T-helper 2 cell treated with Interferon-gamma antibody and Interleukin-4, amounts not matched to agents 5 μg/mL and 100 μg/mL, for 36 hours (primary cell): ENCODE measurements at regions not wholly inside any gene's neighbourhood (a gene's known extent, or its start where the extent isn't known, plus 50 kb on each side); places are given as distances from the start of the nearest gene placed in this dataset.

ENCODE experiments used
- DNase-seq: peaks from one replicate; pipeline ENCODE4 v3.0.0; 2021; ENCODE audit warnings: low spot score
- H3K27ac Mint-ChIP-seq: one replicate; pipeline ENCODE4 v1.8.0; 2021; ENCODE audit warnings: mild to moderate bottlenecking, mixed read lengths
- H3K27me3 Mint-ChIP-seq: one replicate; pipeline ENCODE4 v1.8.0; 2021; ENCODE audit warnings: low read depth, mixed read lengths
- H3K36me3 Mint-ChIP-seq: one replicate; pipeline ENCODE4 v1.8.0; 2021; ENCODE audit warnings: low read depth, mixed read lengths
- H3K4me1 Mint-ChIP-seq: one replicate; pipeline ENCODE4 v1.8.0; 2021; ENCODE audit warnings: low read depth, mixed read lengths
- H3K4me3 Mint-ChIP-seq: one replicate; pipeline ENCODE4 v1.8.0; 2022; ENCODE audit warnings: mild to moderate bottlenecking, moderate library complexity, mixed read lengths
- H3K9me3 Mint-ChIP-seq: one replicate; pipeline ENCODE4 v1.8.0; 2021; ENCODE audit warnings: mixed read lengths

DNA sequence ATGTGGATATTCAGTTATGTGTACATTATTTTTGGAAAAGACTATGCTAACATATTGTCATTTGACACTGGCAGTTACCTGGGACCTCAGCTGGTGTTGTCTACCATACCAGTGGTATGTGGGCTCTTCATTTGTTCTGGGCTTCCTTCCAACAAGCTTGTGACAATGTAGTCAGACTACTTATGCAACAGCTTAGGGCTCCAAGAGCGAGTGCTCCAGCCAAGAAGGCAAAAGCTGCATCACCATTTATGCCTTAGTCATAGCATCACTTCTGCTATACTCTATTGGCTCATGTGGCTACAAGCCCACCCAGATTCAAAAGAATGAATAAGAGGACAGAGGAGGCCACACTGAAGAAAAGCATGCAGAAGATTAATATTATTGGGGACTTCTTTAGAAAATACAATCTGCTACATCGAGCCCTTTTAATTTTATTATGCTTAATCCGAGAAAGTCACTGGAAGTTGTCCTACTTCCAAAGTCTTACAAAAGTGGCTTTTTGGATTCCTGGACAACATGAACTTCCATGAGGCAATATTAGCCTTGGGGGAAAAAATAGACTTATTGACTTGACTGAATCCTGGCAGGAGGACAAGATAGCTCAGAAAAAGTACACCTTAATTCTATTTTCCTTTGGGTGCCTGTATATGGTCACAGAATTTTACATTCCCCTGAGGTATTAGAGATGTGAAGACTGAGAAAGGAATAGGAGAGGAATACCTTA lies 529.4 kb upstream of the HTR2A start:
- Mint-ChIP-seq H3K9me3 (no peaks in the 10 kb centered on the region), H3K4me1 (no peaks in the 10 kb centered on the region), H3K4me3 (no peak overlapping the region), H3K27me3 (no peaks in the 10 kb centered on the region), H3K36me3 (no peaks in the 10 kb centered on the region), H3K27ac (no peak overlapping the region)
- no peak for DNase-seq

DNA sequence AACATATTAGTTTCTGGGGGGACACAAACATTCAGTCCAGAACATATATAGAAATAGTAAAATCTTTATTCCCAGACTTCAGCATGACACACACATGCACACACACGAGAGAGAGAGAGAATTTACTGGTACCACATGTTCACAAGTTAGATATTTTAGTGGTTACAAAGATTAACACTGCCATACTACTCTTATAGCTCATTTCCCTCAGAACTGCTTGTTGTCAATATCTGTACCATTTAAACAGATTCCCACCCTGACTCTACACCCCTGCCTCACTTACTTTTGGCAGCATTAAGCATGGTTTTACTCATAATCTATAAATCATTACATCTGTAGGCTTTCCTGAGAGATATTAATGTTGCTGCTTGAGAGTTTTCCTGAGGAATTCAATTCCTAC lies 524.7 kb upstream of the HTR2A start:
- H3K36me3 Mint-ChIP-seq: no peaks in the 10 kb centered on the region
- H3K4me1 Mint-ChIP-seq: no peaks in the 10 kb centered on the region
- H3K27ac Mint-ChIP-seq: no peak overlapping the region
- no peaks in the 10 kb centered on the region for H3K9me3 Mint-ChIP-seq
- H3K4me3 Mint-ChIP-seq: no peak overlapping the region
- no peak for DNase-seq
- no peaks in the 10 kb centered on the region for H3K27me3 Mint-ChIP-seq

DNA sequence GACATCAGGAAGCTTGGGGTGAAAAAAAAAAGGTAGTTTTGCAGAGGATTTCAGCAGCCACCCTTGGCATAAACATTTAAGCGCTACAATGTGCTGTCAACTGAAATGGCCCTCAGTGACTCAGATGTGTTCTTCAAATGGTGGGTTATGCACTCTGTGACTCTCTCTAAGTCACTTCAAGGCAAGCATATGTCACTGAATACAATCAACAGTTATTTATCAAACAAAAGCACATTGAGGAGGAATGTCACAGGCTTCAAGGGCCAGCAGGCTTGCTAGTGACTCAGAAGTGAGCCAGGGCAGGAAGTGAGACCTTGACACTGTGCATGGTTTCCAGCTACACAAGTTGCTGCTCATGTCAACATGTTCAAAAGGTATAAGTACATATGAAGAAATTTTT lies 523.7 kb upstream of the HTR2A start:
- no peaks in the 10 kb centered on the region for H3K27me3 Mint-ChIP-seq
- no peak overlapping the region for H3K4me3 Mint-ChIP-seq
- H3K4me1 Mint-ChIP-seq: no peaks in the 10 kb centered on the region
- H3K36me3 Mint-ChIP-seq: no peaks in the 10 kb centered on the region
- no peaks in the 10 kb centered on the region for H3K9me3 Mint-ChIP-seq
- DNase-seq: no peak
- H3K27ac Mint-ChIP-seq: no peak overlapping the region

DNA sequence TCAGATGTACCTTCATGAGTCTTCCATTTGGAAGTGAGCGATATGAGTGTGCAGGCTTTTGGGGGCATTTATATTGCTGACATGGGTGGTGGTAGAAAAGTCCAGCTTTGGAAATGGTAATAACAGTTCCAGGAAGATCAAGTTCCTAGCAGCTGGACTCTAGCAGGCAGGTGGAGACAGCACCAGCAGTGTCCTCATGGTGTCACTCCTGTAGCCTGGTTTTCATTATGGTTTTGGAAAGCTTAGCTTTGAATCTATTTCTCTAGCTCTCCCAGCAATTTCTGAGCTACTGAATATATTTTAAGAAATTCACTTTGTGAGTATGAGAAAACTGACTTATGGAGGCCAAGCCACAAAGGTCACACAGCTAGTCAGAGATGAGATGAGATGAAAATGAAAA lies 523.2 kb upstream of the HTR2A start:
- Mint-ChIP-seq H3K27me3 (no peaks in the 10 kb centered on the region), H3K9me3 (no peaks in the 10 kb centered on the region), H3K4me1 (no peaks in the 10 kb centered on the region), H3K36me3 (no peaks in the 10 kb centered on the region), H3K4me3 (no peak overlapping the region), H3K27ac (no peak overlapping the region)
- no peak for DNase-seq

DNA sequence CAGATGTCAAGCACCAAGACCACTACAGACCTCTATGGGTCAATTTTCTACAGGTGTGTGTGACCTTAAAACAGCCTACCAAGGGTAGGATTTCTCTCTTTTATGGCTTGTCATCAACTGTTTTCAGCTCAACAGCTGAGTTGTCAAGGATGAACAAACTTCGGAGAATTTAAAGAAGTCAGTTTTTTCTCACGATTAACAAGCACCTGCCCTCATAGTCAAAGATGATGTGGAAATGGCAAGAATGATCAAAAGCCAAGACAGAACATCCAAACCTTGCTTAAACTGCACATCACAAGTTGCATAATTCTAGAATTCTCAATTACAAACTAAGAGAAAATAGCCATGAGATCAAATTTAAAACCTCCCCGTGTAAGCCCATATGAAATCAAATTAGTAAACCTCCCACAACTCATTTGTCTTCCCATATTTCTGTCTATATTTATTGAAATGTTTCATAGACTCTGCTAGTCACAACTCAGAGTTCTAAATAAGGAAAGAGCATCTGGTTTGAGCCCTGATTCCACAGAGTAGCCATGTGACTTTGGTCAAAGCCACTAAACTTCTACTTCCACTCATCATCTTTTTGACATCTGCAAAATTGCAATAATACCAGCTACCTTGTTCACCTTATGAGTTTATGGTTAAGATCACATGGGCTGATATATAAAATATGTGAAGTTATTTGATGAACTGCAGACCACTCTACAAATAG lies 521.5 kb upstream of the HTR2A start:
- Mint-ChIP-seq H3K27me3 (no peaks in the 10 kb centered on the region), H3K4me1 (no peaks in the 10 kb centered on the region), H3K9me3 (no peaks in the 10 kb centered on the region), H3K4me3 (no peak overlapping the region), H3K27ac (no peak overlapping the region), H3K36me3 (no peaks in the 10 kb centered on the region)
- DNase-seq: no peak

DNA sequence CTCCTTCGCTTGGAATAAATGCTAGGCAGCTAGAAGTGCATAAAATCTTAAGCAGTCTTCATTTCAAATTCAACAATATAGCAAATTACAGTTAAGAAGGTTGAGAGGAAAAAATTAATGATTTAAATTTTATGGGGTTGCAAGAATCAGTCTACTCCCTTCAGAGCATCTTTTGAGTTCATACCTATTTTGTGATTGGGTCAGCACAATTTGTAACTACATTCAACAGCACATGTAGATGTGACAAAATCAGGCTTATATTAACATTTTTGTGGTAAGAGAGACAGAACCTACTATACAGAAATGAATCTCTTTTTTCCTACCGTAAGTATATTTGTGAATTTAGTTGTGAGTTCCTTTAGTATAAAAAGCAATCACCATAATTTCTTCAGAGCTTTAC lies 520.6 kb upstream of the HTR2A start:
- Mint-ChIP-seq H3K36me3 (no peaks in the 10 kb centered on the region), H3K4me3 (no peak overlapping the region), H3K27me3 (no peaks in the 10 kb centered on the region), H3K27ac (no peak overlapping the region), H3K4me1 (no peaks in the 10 kb centered on the region), H3K9me3 (no peaks in the 10 kb centered on the region)
- DNase-seq: no peak

DNA sequence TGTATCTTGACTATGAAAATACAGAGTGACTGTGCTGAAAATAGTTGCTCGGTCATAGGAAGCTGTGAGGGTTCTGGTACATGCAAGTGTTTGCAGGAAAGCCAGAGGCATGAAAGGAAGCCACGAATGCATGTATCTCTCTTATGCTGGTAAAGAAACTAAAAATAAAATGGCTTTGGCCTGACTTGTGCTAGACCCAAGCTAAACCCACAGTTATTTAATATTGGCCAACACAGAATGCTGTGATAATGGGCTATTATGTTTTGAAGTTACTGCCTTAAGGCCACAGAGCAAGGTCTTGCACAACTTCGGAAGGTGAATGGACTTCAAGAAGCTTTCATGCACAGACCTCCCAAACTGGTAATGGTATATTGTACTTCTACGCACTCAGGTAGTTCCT lies 518.2 kb upstream of the HTR2A start:
- H3K4me1 Mint-ChIP-seq: no peaks in the 10 kb centered on the region
- no peak overlapping the region for H3K4me3 Mint-ChIP-seq
- no peak overlapping the region for H3K27ac Mint-ChIP-seq
- no peaks in the 10 kb centered on the region for H3K36me3 Mint-ChIP-seq
- no peak for DNase-seq
- no peaks in the 10 kb centered on the region for H3K27me3 Mint-ChIP-seq
- H3K9me3 Mint-ChIP-seq: no peaks in the 10 kb centered on the region

DNA sequence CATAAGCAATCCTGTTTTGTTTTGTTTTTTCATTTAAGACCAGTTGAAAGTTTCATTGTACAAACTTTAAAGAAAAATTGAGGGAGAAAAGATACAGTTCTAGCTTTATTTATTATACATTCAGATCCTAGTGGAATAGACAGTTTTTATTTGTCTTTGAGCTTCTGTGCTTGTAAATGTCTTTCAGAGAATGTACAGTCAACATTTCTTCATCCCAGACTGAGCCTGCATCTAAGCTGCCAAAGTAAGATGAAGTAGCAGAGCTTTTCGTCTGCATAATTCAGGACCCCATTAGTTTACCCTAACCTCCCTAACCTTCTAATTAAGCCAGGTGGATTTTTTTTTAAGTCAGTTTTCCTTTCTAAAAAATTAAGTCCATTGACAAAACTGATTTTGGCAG lies 516.7 kb upstream of the HTR2A start:
- Mint-ChIP-seq H3K36me3 (no peaks in the 10 kb centered on the region), H3K27me3 (no peaks in the 10 kb centered on the region), H3K9me3 (no peaks in the 10 kb centered on the region), H3K4me3 (no peak overlapping the region), H3K4me1 (no peaks in the 10 kb centered on the region), H3K27ac (no peak overlapping the region)
- DNase-seq: no peak

DNA sequence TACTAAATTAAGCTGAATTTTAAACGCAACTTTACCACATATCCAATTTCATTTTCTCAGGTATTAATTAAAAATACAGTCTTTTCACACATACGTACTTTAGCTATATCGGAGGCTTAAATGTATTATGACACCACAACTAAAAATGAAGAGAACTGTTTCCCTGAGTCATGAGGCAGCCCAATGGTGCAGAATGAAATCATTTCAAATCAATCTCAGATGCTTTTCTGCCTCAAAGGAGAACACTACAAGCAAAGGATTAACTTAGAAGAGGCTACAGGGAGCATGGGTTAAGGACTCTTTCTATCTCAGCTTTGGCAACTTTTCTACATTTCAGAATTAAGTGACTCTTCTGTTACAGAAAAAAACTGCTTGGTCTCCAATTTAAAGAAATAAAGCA lies 516.3 kb upstream of the HTR2A start:
- DNase-seq: no peak
- no peaks in the 10 kb centered on the region for H3K9me3 Mint-ChIP-seq
- no peak overlapping the region for H3K27ac Mint-ChIP-seq
- no peaks in the 10 kb centered on the region for H3K36me3 Mint-ChIP-seq
- no peak overlapping the region for H3K4me3 Mint-ChIP-seq
- no peaks in the 10 kb centered on the region for H3K4me1 Mint-ChIP-seq
- no peaks in the 10 kb centered on the region for H3K27me3 Mint-ChIP-seq

DNA sequence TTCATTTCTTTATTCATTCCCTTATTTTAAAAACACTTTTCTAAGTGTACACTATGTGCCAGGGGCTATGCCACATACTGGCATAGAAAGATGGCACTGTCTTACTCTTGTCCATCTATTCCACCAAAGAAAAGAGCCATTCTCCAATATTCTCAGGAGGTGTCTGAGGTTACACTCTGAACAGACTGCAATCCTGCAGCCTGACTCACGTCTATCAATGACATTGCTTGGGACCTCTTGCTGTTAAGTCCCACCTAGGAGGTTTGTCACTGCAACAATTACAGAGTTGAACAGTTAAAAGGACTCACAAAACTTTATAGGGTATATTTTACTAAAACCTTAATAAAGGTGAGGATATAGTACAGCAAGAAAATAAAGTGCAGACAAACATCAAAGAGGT lies 512.9 kb upstream of the HTR2A start:
- no peak overlapping the region for H3K4me3 Mint-ChIP-seq
- no peaks in the 10 kb centered on the region for H3K9me3 Mint-ChIP-seq
- no peak overlapping the region for H3K27ac Mint-ChIP-seq
- DNase-seq: no peak
- H3K27me3 Mint-ChIP-seq: no peaks in the 10 kb centered on the region
- H3K4me1 Mint-ChIP-seq: no peaks in the 10 kb centered on the region
- no peaks in the 10 kb centered on the region for H3K36me3 Mint-ChIP-seq

DNA sequence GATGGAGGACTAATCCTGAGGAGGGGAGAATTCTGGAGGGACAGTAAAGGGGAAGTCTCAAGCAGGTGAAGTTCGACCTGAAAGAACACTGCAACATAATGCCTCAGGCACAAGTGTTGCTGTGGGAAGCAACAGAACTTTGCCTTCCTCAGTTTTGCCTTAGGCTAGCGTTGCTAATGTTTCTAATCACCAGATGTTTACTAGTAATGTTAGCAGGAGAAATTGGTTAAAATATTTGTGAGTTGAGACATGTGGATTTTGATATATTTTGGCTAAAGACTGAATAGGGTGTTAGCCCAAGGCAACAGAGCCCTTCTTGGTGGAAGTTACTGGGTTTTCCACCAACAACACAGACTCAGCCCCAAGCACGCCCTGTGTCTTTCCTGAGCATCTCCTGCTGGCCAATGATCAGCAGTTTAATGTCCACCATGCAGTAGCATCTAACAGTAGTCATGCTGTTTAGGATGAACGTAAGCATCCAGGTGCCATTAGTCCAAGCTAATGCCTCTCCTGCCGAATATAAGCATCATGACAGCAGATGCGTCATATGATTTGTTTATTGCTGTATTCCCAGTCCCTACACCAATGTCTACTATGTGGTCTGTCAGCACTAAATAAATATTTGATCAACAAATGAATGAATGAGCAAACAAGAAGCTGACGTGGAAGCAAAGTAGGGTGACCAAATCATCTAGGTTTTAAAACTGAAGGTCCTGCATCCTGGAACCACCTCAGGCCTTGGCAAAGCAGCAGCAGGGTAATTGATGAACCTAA lies 511.9 kb upstream of the HTR2A start:
- H3K9me3 Mint-ChIP-seq: no peaks in the 10 kb centered on the region
- H3K27me3 Mint-ChIP-seq: no peaks in the 10 kb centered on the region
- H3K4me1 Mint-ChIP-seq: no peaks in the 10 kb centered on the region
- no peaks in the 10 kb centered on the region for H3K36me3 Mint-ChIP-seq
- no peak for DNase-seq
- no peak overlapping the region for H3K4me3 Mint-ChIP-seq
- no peak overlapping the region for H3K27ac Mint-ChIP-seq

DNA sequence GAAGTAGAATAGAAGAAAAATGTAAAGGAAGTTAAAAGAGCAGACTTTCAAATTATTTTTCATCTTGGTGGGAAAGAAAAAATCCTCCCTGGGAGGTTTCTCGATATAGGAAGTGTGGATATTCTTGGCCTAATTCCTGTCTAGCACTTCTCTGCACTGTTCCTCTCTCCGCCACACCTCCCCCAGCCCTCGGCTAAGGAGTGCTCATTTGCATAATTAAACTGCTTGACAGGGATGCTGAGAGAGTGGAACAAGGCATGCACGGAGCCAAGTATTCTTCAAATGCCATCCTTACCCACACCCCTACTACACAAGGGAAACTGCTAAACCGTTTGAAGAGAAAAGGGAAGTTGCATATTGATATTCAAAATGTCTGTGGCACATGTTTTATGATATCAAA lies 511.0 kb upstream of the HTR2A start:
- no peaks in the 10 kb centered on the region for H3K27me3 Mint-ChIP-seq
- no peak overlapping the region for H3K27ac Mint-ChIP-seq
- no peak for DNase-seq
- H3K36me3 Mint-ChIP-seq: no peaks in the 10 kb centered on the region
- no peak overlapping the region for H3K4me3 Mint-ChIP-seq
- no peaks in the 10 kb centered on the region for H3K4me1 Mint-ChIP-seq
- no peaks in the 10 kb centered on the region for H3K9me3 Mint-ChIP-seq

DNA sequence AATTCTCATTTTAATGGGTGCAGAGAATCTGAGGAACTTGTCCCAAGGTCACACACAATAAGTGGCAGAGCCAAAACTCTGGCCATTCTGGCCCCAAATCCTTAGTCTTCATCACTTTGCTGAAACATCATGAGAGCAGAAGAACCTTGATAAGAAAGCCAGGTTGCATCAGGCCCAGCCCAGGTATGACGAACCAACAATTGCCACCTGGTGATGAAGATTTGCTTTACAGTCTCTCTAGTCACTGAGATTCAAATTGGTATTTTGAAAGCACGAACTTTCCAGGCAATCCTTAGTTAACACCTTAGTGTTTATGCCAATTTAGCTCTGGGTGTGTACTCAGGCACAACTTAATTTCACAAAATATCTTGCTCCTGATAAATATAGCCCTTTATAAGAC lies 502.7 kb upstream of the HTR2A start:
- DNase-seq: no peak
- Mint-ChIP-seq H3K4me1 (no peaks in the 10 kb centered on the region), H3K4me3 (no peak overlapping the region), H3K9me3 (no peaks in the 10 kb centered on the region), H3K36me3 (no peaks in the 10 kb centered on the region), H3K27me3 (no peaks in the 10 kb centered on the region), H3K27ac (no peak overlapping the region)

DNA sequence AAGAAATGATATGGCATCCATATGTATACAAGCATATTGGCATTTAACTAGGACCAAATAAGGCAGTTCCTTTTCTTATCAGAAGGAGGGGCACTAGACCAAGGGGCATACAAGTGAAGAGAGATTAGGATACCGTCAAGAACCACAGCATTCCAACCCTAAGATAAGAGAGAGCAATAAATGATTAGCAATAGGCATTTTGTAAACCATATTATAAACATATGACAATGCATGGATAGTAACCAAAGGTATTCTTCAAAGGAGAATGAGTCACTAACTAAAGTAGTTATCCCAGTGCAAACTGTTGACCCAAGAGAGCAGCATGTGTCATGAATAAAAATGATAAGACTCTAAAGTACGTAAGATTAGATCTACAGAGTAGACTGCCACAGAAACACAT lies 500.9 kb upstream of the HTR2A start:
- H3K4me1 Mint-ChIP-seq: no peaks in the 10 kb centered on the region
- H3K36me3 Mint-ChIP-seq: no peaks in the 10 kb centered on the region
- no peaks in the 10 kb centered on the region for H3K9me3 Mint-ChIP-seq
- H3K27ac Mint-ChIP-seq: no peak overlapping the region
- no peak overlapping the region for H3K4me3 Mint-ChIP-seq
- no peaks in the 10 kb centered on the region for H3K27me3 Mint-ChIP-seq
- DNase-seq: no peak
